NAMALWA (cell line): ENCODE measurements at regions not wholly inside any gene's neighbourhood (a gene's known extent, or its start where the extent isn't known, plus 50 kb on each side); places are given as distances from the start of the nearest gene placed in this dataset.
"Not testable (repeated sequence)": the region's sequence is repeated elsewhere in the genome, so short reads cannot be mapped to it uniquely, and the experiment has no call there.

Source experiments
- DNase-seq: peaks from one replicate; pipeline ENCODE4 v3.0.0-alpha.2; 2015; ENCODE audit warnings: low spot score

DNA sequence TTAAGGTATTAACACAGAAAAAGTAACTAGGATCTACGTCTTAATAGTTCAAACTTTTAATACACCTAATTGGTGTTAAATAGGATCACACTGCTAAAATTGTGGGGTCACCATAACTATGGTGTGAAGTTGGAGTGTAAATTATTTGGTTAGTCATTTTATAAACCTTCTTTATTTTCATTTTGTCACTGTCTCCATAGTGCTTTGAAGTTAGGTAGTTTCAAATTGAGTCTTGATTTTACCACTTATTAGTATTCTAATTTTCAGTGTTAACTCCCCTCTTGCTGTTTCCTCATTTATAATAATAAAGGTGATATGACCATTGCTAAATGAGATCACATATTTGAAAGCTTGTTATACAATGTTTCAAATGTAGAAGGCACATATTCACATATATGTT is 738.1 kb upstream of the CHRM3 start:
- DNase-seq = no peak

DNA sequence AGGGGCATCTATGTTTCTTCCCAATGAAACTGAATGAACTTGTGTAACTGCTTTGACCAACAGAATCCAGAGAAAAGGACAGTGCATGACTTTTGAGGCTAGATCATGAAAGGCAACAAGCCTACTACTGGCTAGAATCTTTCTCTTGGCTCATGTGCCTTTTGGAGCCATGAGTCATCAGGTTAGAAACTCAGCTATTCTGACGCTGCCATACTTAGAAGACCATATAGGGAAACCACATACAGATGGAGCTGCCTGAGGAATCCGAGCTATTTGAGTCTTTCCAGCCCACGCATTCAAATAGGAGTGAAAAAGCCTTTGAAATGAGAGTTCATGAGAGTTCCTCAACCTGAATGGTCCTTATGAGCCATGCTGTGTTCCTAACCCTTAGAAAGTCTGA is 738.5 kb upstream of the CHRM3 start:
- no peak for DNase-seq

DNA sequence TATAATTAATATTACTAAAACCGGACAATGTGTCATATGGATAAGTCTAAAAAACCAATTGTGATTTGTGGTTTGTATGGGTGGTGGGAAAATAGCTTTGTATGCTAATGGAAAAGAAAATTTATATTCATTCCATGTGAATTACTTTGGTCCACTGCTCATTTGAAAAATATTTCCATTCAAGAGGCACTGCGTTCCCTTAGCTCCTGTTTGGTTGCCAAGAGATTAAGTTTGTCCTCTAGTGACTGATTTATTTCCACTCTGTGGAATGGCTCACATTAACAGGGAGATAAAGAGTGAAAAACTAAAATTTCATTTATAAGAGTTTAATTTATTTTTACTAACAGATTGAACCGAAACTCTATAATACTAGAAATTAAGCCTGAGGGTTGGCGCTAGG is 744.1 kb upstream of the CHRM3 start:
- no peak for DNase-seq

DNA sequence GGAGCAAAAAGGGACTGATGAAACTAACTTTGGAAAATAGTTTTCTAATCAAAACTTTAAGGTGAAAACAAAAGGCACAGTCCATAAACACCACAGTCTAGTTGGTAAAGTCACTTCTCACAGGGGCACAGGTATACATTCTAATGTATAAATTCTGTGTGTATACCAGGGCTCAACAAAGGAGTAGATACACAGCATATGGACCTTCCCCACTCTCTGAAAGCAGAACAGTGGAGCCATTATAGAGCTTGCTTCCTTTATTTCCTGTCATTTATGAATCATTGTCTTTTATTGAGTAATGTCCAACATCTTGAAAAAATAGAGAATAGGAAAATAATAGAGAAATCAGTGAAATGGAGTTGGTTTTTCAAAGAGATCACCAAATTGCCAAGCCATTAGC is 746.5 kb upstream of the CHRM3 start:
- DNase-seq = no peak

DNA sequence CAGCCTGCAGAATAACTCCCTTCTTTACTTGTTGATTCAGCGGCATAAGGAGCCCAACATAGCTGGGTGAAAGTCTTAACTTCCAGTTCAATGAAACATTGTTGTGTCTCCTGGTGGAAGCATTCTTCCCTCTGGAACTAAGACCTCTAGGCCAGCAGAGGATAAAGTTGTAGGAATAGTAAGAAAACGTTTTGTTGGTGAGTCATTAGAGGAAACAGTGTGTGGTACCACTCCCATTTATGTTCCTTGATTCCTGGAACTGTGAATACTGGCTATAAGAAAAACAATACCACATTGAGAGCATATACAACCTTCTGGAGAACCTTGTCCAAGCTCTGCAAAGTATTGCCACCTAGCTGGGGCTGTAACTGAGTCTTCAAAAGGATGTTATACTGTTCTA is 737.4 kb upstream of the ZP4 start:
- DNase-seq = no peak

DNA sequence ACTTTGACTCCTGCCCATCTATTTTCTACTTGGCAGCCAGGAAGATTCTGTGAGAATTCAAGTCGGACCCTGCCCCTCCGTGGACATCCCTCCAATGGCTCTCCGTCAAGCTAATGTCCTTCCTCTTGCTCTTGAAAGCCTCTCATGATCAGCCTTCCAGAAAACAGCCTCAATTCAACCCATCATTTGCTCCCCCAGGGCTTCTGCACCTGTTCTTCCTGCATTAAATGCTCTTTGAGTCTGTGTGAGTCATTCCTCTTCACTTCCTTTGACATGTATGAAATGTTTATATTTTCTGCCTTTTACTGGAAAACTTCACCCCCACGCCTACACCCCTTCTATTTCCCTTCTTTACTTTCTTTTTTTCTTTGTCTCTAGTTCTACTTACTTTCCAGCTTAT is 734.1 kb upstream of the ZP4 start:
- DNase-seq = no peak

DNA sequence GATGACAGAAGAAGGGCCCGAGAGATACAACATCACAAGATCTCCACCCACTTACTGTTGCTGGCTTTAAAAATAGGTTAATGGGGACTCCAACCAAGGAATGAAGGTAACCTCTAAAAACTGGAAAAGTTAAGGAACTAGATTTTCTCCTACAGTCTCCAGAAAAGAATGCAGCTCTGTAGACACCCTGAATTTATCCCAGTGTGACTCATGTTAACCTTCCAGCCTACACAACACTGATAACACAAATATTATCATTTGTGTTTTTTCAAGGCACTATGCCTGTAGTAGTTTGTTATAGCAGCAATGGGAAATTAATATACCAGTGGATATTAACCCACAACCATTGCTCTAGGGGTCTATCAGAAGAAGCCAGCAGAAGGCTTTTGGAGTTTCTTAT is 730.7 kb upstream of the ZP4 start:
- no peak for DNase-seq

DNA sequence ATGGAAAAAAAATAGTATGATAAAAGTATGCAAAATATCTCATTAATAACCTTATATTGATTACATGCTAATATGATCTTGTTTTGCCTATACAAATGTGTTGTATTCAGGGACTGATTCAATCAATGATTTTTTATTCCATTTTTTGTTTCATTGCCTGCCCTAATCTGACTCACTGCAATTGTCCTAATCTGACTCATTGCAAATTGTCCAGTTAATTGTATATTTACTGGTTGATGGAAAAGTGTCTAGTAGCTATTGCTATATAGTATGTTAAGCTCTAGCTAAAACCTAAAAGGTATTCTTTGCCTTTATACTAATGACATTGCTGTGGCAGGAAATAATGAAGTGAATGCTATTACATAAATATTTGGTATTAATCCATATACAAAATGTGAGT is 728.9 kb upstream of the ZP4 start:
- no peak for DNase-seq

DNA sequence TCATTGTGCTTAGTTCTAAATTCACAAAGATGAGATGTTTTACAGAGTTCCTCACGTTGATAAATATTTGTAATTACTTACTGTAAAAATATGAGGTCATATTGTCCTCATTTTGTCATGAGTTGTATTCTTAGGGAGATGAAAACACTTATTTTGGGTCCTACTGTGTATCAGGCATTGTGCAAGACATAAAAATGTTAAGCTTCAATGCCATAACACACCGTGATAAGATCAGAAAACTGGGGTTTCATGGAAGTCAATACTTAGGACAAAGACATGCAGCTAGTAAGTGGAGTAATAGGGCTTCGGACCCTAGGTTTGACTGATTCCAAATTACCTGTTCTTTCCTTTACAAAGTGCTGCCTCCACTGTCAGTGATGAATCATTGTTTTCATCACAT is 720.7 kb upstream of the ZP4 start:
- DNase-seq = no peak

DNA sequence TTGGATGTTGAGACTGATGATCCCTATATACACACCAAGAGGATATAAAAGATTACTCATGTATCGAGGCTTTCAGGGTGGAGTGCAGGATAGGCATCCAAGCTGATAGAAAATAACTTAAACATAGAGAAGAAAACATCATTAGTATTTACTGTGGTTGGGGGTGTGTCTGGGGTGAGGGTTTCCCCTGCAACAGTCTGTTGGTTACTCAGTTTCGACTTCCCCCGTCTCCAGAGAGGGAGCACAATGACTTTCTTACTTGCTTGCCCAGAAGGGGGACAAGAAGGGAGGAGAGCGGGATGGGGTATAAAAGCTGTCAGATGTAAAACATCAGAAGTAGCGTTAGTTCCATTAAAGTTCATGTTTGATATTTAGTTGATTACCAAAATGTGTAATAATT is 717.4 kb upstream of the ZP4 start:
- DNase-seq = no peak

DNA sequence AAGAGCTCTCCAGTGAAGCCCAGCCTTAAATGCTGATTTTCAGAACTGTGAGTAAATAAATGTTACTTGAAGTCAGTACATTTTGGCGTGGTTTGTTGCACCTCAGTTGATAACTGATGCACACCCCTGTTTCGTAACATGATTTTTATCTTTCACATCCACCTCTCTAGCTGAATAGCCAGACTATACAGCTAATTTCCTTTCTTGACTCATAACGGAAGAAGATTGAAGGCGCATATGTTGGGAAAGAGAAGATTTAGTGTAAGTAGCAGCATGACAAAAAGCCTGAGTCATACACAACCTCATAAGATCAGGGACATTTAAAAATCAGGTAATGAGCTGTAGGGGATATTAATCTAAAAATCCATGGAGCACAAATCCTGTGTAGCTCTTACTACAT is 716.2 kb upstream of the ZP4 start:
- no peak for DNase-seq

DNA sequence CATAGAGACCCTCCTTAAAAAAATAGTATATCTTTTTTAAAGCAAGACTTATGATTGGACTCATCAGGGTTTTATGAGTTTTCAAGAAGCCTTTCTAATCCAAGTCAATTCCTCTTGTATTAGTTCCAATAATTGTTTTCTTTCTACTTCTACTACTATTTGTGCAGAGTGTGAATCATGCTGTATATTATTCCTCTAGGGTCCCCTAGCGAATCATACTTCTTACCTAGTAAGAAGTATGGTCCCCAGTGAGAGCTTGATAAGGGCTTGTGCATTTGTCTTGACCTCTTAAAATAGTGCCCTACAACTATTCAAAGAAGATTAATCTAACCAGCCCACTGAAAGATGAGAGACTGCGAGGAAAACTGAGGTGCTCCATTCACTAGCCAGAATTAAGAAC is 715.7 kb upstream of the ZP4 start:
- no peak for DNase-seq

DNA sequence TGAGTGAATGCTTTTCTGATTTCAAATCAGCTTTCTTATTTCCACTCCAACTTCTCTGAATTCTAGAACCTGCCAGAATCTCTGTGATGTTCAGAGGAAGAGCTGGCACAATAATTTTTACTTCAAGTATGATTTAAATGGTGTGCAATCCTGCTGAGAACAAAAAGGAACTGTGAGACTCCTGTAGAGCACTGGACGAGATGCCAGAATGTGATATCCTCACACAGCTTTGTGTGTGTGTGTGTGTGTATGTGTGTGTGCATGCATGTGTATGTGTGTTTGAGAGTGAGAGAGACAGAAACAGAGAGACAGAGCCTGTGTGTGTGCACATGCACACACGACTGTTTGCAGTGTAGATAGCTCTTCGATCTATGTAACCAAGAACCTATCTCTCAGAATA is 713.6 kb upstream of the ZP4 start:
- no peak for DNase-seq

DNA sequence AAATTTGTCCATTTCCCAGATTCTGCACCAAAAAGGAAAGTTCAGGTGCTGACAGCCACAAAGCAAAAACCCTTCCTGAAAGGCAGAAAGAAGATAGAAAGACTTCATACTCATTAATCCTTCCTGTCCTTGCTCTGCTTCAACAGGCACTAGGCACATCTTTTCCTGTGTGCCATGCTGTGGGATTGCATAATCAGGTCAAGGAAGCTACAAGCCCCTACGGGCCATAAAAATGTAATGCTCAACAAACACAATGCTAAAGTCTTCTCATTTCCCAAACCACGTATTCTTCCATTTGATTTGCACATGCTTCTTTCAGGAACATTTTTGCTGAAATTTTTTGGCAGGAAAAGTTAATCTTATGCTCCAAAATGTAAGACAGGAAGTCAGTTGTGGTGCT is 710.9 kb upstream of the ZP4 start:
- DNase-seq = not testable (repeated sequence)

DNA sequence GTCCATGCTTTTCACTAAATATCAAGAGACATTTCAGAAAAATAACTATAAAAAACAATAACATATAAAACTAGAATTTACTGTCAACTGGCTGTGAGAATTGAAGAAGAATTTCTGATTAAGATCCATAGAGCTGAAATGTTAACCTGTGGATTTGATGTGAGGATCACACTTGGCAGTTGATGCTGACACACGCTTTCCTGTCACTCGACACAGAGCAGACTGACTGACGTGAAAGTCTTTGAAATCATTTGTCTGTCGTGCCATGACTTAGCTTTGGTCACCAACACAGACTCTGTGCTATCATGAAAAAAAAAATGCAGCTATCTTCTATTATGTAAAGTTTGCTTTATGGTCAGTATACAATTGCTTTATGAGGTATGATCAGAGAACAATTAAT is 706.0 kb upstream of the ZP4 start:
- DNase-seq = no peak

DNA sequence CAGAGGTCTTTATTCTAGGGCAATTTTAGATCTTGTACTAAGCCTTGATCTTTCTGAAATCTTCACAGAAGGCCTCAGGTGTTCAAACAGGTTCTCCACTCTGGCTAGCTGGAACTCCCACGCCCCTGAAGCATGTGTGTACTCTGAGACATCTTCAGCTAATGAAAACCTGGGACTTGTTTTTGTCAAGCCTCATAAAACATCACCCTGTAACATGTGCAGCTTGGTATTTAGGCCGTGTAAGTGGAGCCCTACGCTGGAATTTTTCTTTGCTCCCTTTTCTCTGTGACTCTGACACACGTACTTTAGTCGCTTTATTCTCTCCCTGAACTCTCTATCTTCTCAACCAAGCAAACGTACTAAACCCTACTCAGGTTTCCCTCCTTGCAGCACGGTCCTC is 701.9 kb upstream of the ZP4 start:
- DNase-seq = no peak

DNA sequence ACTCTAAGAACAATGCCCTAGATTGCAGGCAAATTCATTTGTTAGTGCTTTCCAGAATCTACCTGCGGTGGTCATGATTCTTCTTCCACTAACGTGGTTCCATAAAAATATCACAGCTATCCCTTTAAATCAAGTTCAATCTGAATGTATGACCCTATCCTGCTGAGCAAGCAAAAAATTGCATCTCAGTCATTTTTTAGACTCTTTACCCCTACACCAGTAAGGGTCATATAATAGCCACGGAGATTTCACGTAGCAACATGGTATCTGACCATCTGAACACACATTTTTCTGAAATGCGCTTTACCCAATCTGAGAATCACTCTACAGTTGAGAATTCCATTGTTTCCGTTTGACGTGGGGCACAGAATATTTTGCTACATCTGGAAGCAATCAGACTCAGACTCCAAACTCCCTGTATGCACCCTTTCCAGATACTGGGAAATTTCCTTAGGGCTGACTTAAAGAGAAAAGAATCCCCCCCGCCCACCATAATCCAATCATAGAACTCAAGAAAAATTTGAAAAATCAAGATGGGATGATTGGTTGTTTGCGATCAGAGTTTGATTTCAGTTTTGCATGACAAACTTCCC is 699.2 kb upstream of the ZP4 start:
- no peak for DNase-seq

DNA sequence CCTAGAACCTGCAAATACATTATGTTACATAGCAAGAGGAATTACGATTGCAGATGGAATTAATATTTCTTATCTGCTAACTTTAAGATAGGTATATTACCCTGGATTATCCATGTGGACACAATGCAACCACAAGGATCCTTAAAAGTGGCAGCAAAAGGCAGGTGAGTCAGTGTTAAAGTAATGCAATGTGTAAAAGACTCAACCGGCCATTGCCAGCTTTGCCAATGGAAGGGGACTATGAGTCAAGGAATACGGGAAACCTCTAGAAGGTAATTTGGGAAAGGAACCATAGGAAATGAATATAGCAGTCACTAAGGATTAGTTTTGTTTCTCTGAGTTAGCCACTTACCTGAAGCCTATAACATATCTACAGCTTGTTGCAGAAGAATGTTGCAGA is 692.1 kb upstream of the ZP4 start:
- DNase-seq = no peak

DNA sequence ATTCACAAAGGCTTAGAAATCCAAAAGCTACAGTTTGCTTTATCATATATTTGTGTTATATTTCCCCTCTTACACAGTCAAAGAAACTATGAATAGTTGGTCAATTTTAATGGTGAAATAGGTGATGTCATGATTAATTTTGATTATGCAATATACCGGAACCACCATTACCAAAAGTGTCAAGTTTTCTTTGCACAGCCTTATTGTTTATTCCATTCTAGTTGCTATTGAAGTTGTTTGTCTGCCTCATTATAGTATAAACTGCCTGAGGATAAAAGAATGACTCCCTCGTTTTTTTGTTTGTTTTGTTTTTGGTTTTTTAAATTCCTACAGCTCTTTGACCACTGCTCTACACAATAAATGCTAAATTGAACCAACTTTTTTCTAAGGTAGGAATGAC is 690.6 kb upstream of the ZP4 start:
- no peak for DNase-seq

DNA sequence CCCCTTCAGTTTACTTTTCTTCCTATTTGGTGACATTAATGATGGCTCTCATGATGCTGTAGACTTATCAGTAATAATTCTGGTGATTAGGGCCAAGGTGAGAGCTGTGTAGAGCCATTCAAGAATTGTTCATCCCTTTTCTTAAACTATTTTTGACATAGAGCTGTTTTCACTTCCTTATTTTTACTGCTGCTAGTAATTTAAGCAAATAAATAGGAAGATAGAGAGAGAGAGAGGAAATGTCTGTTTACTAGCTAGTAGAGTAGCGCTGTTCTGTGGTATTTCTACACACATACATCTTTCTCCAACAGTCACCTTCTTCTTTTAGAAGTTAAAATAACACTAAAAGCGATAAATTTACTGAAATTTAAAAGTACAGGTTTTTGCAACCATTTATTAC is 678.0 kb upstream of the ZP4 start:
- no peak for DNase-seq

DNA sequence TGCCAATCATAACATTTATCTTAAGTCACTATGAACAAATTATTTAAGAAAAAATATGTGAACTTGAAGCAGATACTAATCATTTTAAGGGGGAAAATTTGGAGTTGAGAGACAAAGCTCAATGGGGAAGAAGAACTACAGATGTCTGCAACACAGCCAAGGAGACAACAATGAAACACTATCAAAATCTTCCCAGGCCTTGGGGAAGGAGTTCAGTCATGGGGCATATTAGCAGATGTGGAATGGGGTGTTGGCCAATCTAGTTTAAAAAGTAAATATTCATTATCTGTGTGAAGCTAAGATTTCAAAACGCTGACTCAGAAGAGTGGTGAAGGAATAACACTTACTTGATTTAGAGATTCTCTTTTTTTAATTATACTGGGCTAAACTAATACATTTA is 671.6 kb upstream of the ZP4 start:
- DNase-seq = no peak

DNA sequence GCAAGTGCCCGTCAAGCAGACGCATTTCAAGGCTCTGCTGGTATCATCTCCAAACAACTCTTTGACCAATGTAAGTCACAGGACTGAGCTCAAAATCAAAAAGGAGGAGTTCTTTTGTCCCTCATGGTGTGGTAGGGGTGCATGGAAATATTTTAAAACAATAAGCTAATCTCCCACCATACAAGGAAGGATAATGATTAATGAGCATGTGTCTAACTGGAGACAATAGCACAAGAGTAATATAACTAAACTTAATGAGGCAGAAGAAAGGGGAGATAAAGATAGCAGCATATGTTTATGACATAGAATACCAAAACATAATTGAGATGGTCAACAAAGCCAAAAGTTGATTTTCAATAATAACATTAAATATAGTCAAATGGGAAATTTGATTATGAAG is 668.0 kb upstream of the ZP4 start:
- DNase-seq = no peak

DNA sequence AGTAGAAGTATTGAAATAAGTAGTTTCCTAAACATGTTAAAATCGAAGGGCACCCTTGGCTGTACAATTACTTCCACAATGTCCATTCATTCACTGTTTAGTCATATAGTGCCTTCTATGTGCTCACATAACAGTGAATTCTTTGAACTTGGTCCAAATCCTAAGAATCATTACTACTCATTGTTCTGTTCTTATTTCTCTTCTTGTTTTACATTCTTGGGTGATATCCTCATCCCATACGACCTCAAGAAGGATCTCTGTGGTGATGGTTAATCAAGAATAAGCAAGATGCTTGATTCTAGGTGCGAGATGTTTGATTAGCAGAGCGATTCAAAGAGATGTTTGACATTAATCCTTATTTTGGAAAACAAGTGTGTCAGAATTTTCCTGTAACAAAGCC is 667.4 kb upstream of the ZP4 start:
- no peak for DNase-seq

DNA sequence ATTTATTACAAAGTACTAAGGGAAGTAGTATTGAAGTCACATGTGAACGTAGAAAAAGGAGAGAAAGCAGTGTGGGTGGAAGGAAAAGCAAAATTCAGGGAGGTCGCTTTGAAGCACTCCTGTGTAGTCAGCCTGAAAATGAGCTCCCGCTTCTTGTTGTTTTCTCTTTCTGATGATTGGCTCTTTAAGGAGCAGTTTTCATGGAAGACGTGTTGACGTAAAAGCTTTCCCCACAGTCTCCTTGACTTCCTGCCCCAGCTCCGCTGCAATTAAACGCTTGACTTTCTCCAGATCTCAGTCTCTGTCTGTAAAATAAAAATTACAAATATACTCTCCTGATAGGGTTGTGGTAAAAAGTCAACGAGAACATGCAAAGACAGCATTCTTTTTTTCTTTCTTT is 661.5 kb upstream of the ZP4 start:
- DNase-seq = no peak

DNA sequence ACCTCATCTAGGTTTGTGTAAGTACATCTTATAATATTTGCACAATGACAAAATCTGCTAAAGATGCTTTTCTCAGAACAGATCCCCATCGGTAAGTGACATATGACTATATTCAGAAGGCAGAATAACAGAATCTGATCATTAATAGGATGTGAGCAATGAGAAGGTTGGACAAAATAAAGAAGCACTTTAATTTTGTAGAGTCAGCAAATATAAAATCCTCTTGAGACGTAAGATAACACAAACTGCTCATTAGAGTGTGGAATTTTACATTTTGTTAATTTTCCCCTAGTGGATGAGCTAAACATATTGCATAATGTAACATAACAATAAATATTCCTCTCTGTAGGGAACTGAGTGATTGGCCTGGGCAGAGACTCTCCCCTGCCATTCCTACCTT is 658.4 kb upstream of the ZP4 start:
- no peak for DNase-seq
